Calu3 (cell line): ENCODE measurements at regions not wholly inside any gene's neighbourhood (a gene's known extent, or its start where the extent isn't known, plus 50 kb on each side); places are given as distances from the start of the nearest gene placed in this dataset.

ENCODE experiments used
- BruUV-seq: library from RNA; stranded (reverse); fragments of 400-500 nt; replicated peaks from 2 replicates; lab custom pipeline; 2021; lab: Mats Ljungman, UMichigan
- CTCF ChIA-PET: fragments of 300-600 bp; sonication (Branson Sonifier 250); formaldehyde crosslinking; loops from one replicate; lab custom pipeline; 2022; ENCODE audit warnings: antibody characterized with exemption; lab: Charles Lee
- DNase-seq: peaks from one replicate; pipeline ENCODE4 v3.0.0; 2022
- H3K27ac Mint-ChIP-seq: one replicate; pipeline ENCODE4 v1.8.0; 2022; ENCODE audit warnings: mixed read lengths; ENCODE audit not compliant: unreplicated experiment
- H3K27me3 Mint-ChIP-seq: one replicate; pipeline ENCODE4 v1.8.0; 2022; ENCODE audit warnings: mixed read lengths; ENCODE audit not compliant: unreplicated experiment
- H3K36me3 Mint-ChIP-seq: one replicate; pipeline ENCODE4 v1.8.0; 2022; ENCODE audit warnings: mild to moderate bottlenecking, moderate library complexity, mixed read lengths; ENCODE audit not compliant: insufficient read depth, unreplicated experiment
- H3K4me1 Mint-ChIP-seq: one replicate; pipeline ENCODE4 v1.8.0; 2022; ENCODE audit warnings: mild to moderate bottlenecking, low read depth, mixed read lengths; ENCODE audit not compliant: unreplicated experiment
- H3K4me3 Mint-ChIP-seq: one replicate; pipeline ENCODE4 v1.8.0; 2022; ENCODE audit warnings: mild to moderate bottlenecking, low read depth, moderate library complexity, mixed read lengths; ENCODE audit not compliant: unreplicated experiment
- H3K9me3 Mint-ChIP-seq: one replicate; pipeline ENCODE4 v1.8.0; 2022; ENCODE audit warnings: low read depth, mixed read lengths; ENCODE audit not compliant: unreplicated experiment
- CTCF ChIP-seq: fragments of 200-600 bp; IDR thresholded peaks from one replicate; pipeline ENCODE4 v1.8.0; 2022; ENCODE audit warnings: antibody characterized with exemption; ENCODE audit not compliant: unreplicated experiment
- intact Hi-C: fragments of 100-400 bp; cut with micrococcal nuclease; formaldehyde crosslinking; loops from one replicate; pipeline ENCODE4 v1.10.0; 2022; ENCODE audit not compliant: unreplicated experiment

- no peak for TF ChIP-seq CTCF
- CTCF ChIA-PET: no interaction called here
- Mint-ChIP-seq H3K9me3 (peaks cover 3% of the 10 kb centered on the region), H3K36me3 (no peaks in the 10 kb centered on the region), H3K4me3 (no peak overlapping the region), H3K27me3 (peaks cover 71% of the 10 kb centered on the region), H3K27ac (no peak overlapping the region), H3K4me1 (no peaks in the 10 kb centered on the region)
- no TSS peak for BruUV-seq
- DNase-seq: no peak
- intact Hi-C loops: no loop called here
These were observed 258.6 kb downstream of the CBLN1 start for GRCh38 chr16:49023050-49023449.

- CTCF ChIA-PET: no interaction called here
- Mint-ChIP-seq H3K27ac (no peak overlapping the region), H3K4me1 (no peaks in the 10 kb centered on the region), H3K27me3 (peaks cover 71% of the 10 kb centered on the region), H3K9me3 (peaks cover 3% of the 10 kb centered on the region), H3K36me3 (no peaks in the 10 kb centered on the region), H3K4me3 (no peak overlapping the region)
- no TSS peak for BruUV-seq
- TF ChIP-seq CTCF: no peak
- intact Hi-C loops: no loop called here
- DNase-seq: no peak
These were observed 259.2 kb downstream of the CBLN1 start for GRCh38 chr16:49022351-49022963.

- Mint-ChIP-seq H3K4me3 (no peak overlapping the region), H3K27me3 (peaks cover 60% of the 10 kb centered on the region), H3K4me1 (no peaks in the 10 kb centered on the region), H3K27ac (no peak overlapping the region), H3K9me3 (no peaks in the 10 kb centered on the region), H3K36me3 (no peaks in the 10 kb centered on the region)
- no peak for TF ChIP-seq CTCF
- CTCF ChIA-PET: no interaction called here
- DNase-seq: no peak
- intact Hi-C loops: no loop called here
- BruUV-seq: no TSS peak
These were observed 260.5 kb downstream of the CBLN1 start for GRCh38 chr16:49021136-49021535.

GRCh38 chr16:49020436-49020835 is 261.2 kb downstream of the CBLN1 start:
- Mint-ChIP-seq H3K4me3 (no peak overlapping the region), H3K36me3 (no peaks in the 10 kb centered on the region), H3K9me3 (no peaks in the 10 kb centered on the region), H3K4me1 (no peaks in the 10 kb centered on the region), H3K27ac (no peak overlapping the region), H3K27me3 (peaks cover 53% of the 10 kb centered on the region)
- CTCF ChIA-PET: no interaction called here
- DNase-seq: no peak
- intact Hi-C loops: no loop called here
- no peak for TF ChIP-seq CTCF
- BruUV-seq: no TSS peak
